GM23338 (cell line): ENCODE measurements at regions not wholly inside any gene's neighbourhood (a gene's known extent, or its start where the extent isn't known, plus 50 kb on each side); places are given as distances from the start of the nearest gene placed in this dataset.

Experiments used
- EZH2 ChIP-seq: fragments of 200-600 bp; sonication (generic); IDR thresholded peaks from one replicate; pipeline ENCODE4 v1.8.0; 2017; ENCODE audit warnings: antibody characterized with exemption, mild to moderate bottlenecking, low read depth; ENCODE audit not compliant: unreplicated experiment
- EZH2phosphoT487 ChIP-seq: fragments of 200-600 bp; sonication (generic); IDR thresholded peaks from one replicate; pipeline ENCODE4 v1.8.1; 2018; ENCODE audit warnings: antibody characterized with exemption; ENCODE audit not compliant: unreplicated experiment
- JUNB ChIP-seq: IDR thresholded peaks from one replicate; pipeline ENCODE4 v1.6.1; 2016; ENCODE audit warnings: antibody characterized with exemption; ENCODE audit not compliant: unreplicated experiment
- NANOG ChIP-seq: IDR thresholded peaks from 2 replicates; pipeline ENCODE4 v1.6.1; 2016; ENCODE audit warnings: antibody characterized with exemption, borderline replicate concordance
- POLR2AphosphoS5 ChIP-seq: IDR thresholded peaks from 2 replicates; pipeline ENCODE4 v1.6.1; 2016; ENCODE audit warnings: antibody characterized with exemption, low read depth
- TF ChIP-seq, protein P1 (sequence below), 2 experiments: fragments of 200-600 bp in 1 of 2; sonication (generic) in 1 of 2; conservative IDR thresholded peaks; 2 replicates each; pipeline versions ENCODE4 v1.5.1 to v1.6.1; 2016 to 2017; ENCODE audit warnings: antibody characterized with exemption in 2 of 2, low read depth in 2 of 2, mild to moderate bottlenecking in 2 of 2, moderate library complexity in 1 of 2
- TF ChIP-seq, protein P2 (sequence below): IDR thresholded peaks from one replicate; pipeline ENCODE4 v1.6.1; 2018; ENCODE audit warnings: antibody characterized with exemption; ENCODE audit not compliant: unreplicated experiment
- TF ChIP-seq, protein P3 (sequence below): IDR thresholded peaks from 2 replicates; pipeline ENCODE4 v1.6.1; 2016; ENCODE audit warnings: antibody characterized with exemption

DNA sequence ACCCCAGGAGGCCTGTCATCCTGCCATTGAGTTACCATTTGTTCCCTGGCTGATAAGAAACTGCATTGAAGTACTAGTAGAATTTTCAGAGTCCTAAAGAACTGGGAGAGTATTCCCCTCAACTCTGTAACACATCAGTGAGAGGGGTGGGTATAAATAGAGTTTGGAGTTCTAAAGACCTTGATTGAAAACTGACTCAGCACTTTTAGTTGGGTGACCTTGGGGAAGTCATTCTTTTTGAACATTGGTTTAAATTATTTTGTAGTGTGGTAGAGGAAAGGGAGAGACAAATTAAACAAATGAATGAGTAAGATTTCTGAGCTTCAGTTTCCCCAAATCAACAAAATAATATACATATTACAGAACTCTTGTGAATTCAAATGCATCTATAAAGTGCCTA is 344.5 kb upstream of the THBS1 start:
- TF ChIP-seq, protein P1, sequence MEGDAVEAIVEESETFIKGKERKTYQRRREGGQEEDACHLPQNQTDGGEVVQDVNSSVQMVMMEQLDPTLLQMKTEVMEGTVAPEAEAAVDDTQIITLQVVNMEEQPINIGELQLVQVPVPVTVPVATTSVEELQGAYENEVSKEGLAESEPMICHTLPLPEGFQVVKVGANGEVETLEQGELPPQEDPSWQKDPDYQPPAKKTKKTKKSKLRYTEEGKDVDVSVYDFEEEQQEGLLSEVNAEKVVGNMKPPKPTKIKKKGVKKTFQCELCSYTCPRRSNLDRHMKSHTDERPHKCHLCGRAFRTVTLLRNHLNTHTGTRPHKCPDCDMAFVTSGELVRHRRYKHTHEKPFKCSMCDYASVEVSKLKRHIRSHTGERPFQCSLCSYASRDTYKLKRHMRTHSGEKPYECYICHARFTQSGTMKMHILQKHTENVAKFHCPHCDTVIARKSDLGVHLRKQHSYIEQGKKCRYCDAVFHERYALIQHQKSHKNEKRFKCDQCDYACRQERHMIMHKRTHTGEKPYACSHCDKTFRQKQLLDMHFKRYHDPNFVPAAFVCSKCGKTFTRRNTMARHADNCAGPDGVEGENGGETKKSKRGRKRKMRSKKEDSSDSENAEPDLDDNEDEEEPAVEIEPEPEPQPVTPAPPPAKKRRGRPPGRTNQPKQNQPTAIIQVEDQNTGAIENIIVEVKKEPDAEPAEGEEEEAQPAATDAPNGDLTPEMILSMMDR (conservative IDR thresholded peaks at IDR 0.05; ENCODE audit: low read depth in 2 of 2), result no peak
- no peak for TF ChIP-seq JUNB
- TF ChIP-seq, protein P2, sequence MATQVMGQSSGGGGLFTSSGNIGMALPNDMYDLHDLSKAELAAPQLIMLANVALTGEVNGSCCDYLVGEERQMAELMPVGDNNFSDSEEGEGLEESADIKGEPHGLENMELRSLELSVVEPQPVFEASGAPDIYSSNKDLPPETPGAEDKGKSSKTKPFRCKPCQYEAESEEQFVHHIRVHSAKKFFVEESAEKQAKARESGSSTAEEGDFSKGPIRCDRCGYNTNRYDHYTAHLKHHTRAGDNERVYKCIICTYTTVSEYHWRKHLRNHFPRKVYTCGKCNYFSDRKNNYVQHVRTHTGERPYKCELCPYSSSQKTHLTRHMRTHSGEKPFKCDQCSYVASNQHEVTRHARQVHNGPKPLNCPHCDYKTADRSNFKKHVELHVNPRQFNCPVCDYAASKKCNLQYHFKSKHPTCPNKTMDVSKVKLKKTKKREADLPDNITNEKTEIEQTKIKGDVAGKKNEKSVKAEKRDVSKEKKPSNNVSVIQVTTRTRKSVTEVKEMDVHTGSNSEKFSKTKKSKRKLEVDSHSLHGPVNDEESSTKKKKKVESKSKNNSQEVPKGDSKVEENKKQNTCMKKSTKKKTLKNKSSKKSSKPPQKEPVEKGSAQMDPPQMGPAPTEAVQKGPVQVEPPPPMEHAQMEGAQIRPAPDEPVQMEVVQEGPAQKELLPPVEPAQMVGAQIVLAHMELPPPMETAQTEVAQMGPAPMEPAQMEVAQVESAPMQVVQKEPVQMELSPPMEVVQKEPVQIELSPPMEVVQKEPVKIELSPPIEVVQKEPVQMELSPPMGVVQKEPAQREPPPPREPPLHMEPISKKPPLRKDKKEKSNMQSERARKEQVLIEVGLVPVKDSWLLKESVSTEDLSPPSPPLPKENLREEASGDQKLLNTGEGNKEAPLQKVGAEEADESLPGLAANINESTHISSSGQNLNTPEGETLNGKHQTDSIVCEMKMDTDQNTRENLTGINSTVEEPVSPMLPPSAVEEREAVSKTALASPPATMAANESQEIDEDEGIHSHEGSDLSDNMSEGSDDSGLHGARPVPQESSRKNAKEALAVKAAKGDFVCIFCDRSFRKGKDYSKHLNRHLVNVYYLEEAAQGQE, result no peak
- TF ChIP-seq EZH2, result no peak
- no peak for TF ChIP-seq POLR2AphosphoS5
- no peak for TF ChIP-seq EZH2phosphoT487
- no peak for TF ChIP-seq NANOG
- TF ChIP-seq, protein P3, sequence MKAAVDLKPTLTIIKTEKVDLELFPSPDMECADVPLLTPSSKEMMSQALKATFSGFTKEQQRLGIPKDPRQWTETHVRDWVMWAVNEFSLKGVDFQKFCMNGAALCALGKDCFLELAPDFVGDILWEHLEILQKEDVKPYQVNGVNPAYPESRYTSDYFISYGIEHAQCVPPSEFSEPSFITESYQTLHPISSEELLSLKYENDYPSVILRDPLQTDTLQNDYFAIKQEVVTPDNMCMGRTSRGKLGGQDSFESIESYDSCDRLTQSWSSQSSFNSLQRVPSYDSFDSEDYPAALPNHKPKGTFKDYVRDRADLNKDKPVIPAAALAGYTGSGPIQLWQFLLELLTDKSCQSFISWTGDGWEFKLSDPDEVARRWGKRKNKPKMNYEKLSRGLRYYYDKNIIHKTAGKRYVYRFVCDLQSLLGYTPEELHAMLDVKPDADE, result no peak
